RPMI8226 (cell line): ENCODE measurements at regions not wholly inside any gene's neighbourhood (a gene's known extent, or its start where the extent isn't known, plus 50 kb on each side); places are given as distances from the start of the nearest gene placed in this dataset.
A peak's percentile ranks its signal among the peaks of the same experiment; 100 is the strongest.
"Not testable (repeated sequence)": the region's sequence is repeated elsewhere in the genome, so short reads cannot be mapped to it uniquely, and the experiment has no call there.

Experiments
- DNase-seq: peaks from one replicate; pipeline ENCODE4 v3.0.0-alpha.2; 2015

- DNase-seq: not testable (repeated sequence)
Measured at GRCh38 chr22:11932212-11932611, 3595.8 kb upstream of the OR11H1 start.

- DNase-seq: not testable (repeated sequence)
Measured at GRCh38 chr22:11967915-11968616, 3559.9 kb upstream of the OR11H1 start.

- DNase-seq: peak; percentile 8
Measured at GRCh38 chr22:11973856-11974255, 3554.1 kb upstream of the OR11H1 start.
